ENCODE measurements at regions not wholly inside any gene's neighbourhood (a gene's known extent, or its start where the extent isn't known, plus 50 kb on each side); places are given as distances from the start of the nearest gene placed in this dataset.

- H2BK120ac ChIP-seq (ENCODE audit: low read depth, low read length, poor library complexity, severe bottlenecking): no peak overlapping the region
- H4K20me1 ChIP-seq (ENCODE audit: control insufficient read depth, insufficient read depth, insufficient read length): no peaks in the 10 kb centered on the region
- H3K9me3 Mint-ChIP-seq: no peaks in the 10 kb centered on the region
- no peak overlapping the region for H2BK15ac ChIP-seq (ENCODE audit: low read depth, low read length)
- H4K91ac ChIP-seq (ENCODE audit: insufficient read length, low read depth, low read length): no peak overlapping the region
- H4K8ac ChIP-seq (replicated peaks; ENCODE audit: insufficient read length, low read depth, low read length): no peak overlapping the region
- H2BK20ac ChIP-seq (ENCODE audit: low read depth, low read length, poor library complexity, severe bottlenecking): no peak overlapping the region
- peaks cover 6 to 10% of the 10 kb centered on the region in 2 experiments; a peak in 3 of 4 replicates for H3K4me1 Mint-ChIP-seq
- no peak overlapping the region for H3T11ph ChIP-seq (ENCODE audit: low read length)
- no peak overlapping the region for H3K4ac ChIP-seq (ENCODE audit: low read depth, low read length)
- H3K18ac ChIP-seq (ENCODE audit: insufficient read length, low read depth, low read length): no peak overlapping the region
- no peak overlapping the region for H3K27ac Mint-ChIP-seq
- H3K23me2 ChIP-seq (ENCODE audit: insufficient read length, low read depth, low read length, poor library complexity, severe bottlenecking): no peaks in the 10 kb centered on the region
- DNase-seq: no peak
- H2AFZ ChIP-seq (ENCODE audit: low read length): no peak overlapping the region
- no peaks in the 10 kb centered on the region for H3K36me3 Mint-ChIP-seq (ENCODE audit: insufficient read depth in 1 of 3, low read depth in 3 of 3)
- no peak overlapping the region for H3K56ac ChIP-seq (ENCODE audit: insufficient read length, low read depth, low read length)
- H3K79me2 ChIP-seq (ENCODE audit: insufficient read depth, low read length): no peaks in the 10 kb centered on the region
- no peak overlapping the region for H2AK5ac ChIP-seq (ENCODE audit: insufficient read length, low read length)
- no peak overlapping the region for H3K23ac ChIP-seq (ENCODE audit: insufficient read length, low read depth, low read length)
- no peak overlapping the region for H3K4me3 Mint-ChIP-seq
- no peaks in the 10 kb centered on the region for H3K9me3 ChIP-seq (ENCODE audit: control insufficient read depth, low read depth, low read length)
- H3K27ac ChIP-seq (ENCODE audit: insufficient read length, low read depth, low read length): no peak overlapping the region
- H3K27me3 ChIP-seq (ENCODE audit: insufficient read depth, low read length): no peaks in the 10 kb centered on the region
- H3K27me3 Mint-ChIP-seq (ENCODE audit: low read depth): no peaks in the 10 kb centered on the region
- no peak overlapping the region for H3K4me2 ChIP-seq (ENCODE audit: insufficient read depth, insufficient read length, low read length)
- no peaks in the 10 kb centered on the region for H3K79me1 ChIP-seq (ENCODE audit: insufficient read depth, low read depth, low read length, poor library complexity, severe bottlenecking)
- H2BK12ac ChIP-seq (ENCODE audit: insufficient read length, low read depth, low read length): no peak overlapping the region
- no peak overlapping the region for H3K14ac ChIP-seq (ENCODE audit: insufficient read depth, low read length)
- no peaks in the 10 kb centered on the region for H3K4me1 ChIP-seq (ENCODE audit: insufficient read depth, low read length)
- TF ChIP-seq CTCF (conservative IDR thresholded peaks at IDR 0.05): no peak
- H2BK5ac ChIP-seq (ENCODE audit: insufficient read length, low read length): no peak overlapping the region
- no peak overlapping the region for H4K5ac ChIP-seq (ENCODE audit: insufficient read length, low read depth, low read length)
- no peak overlapping the region for H3K9ac ChIP-seq (ENCODE audit: extremely low read depth, insufficient read length, low read length)
Measured at GRCh38 chr5:101102506-101102905, 199.4 kb upstream of the ST8SIA4 start.

All from H9 (cell line).